NCI-H2107 (cell line): ENCODE measurements at regions not wholly inside any gene's neighbourhood (a gene's known extent, or its start where the extent isn't known, plus 50 kb on each side); places are given as distances from the start of the nearest gene placed in this dataset.
"Not testable (repeated sequence)": the region's sequence is repeated elsewhere in the genome, so short reads cannot be mapped to it uniquely, and the experiment has no call there.

ENCODE experiments used
- DNase-seq: peaks from one replicate; lab custom pipeline; 2025; lab: John Stamatoyannopoulos, UW

- DNase-seq: no peak
Observed at GRCh38 chr5:13346401-13346800, 598.1 kb downstream of the DNAH5 start.

- DNase-seq: no peak
Observed at GRCh38 chr5:13339093-13339492, 605.4 kb downstream of the DNAH5 start.

GRCh38 chr5:13335026-13335425, 609.5 kb downstream of the DNAH5 start:
- not testable (repeated sequence) for DNase-seq

GRCh38 chr5:13331585-13331984, 612.9 kb downstream of the DNAH5 start:
- DNase-seq: no peak

- no peak for DNase-seq
Observed at GRCh38 chr5:13328316-13328715, 616.2 kb downstream of the DNAH5 start.

GRCh38 chr5:13325765-13326164, 618.7 kb downstream of the DNAH5 start:
- DNase-seq: no peak

GRCh38 chr5:13322769-13323168, 621.7 kb downstream of the DNAH5 start:
- DNase-seq: no peak

GRCh38 chr5:13317654-13318053, 626.8 kb downstream of the DNAH5 start:
- DNase-seq: no peak

GRCh38 chr5:13316176-13316575, 628.3 kb downstream of the DNAH5 start:
- no peak for DNase-seq

- no peak for DNase-seq
Observed at GRCh38 chr5:13307480-13307879, 637.0 kb downstream of the DNAH5 start.

GRCh38 chr5:13303445-13303844, 641.0 kb downstream of the DNAH5 start:
- DNase-seq: no peak

GRCh38 chr5:13278811-13279210, 665.7 kb downstream of the DNAH5 start:
- DNase-seq: no peak

- DNase-seq: no peak
Observed at GRCh38 chr5:13278148-13278547, 666.3 kb downstream of the DNAH5 start.

GRCh38 chr5:13276156-13276555, 668.3 kb downstream of the DNAH5 start:
- no peak for DNase-seq

- DNase-seq: no peak
Observed at GRCh38 chr5:13263701-13264100, 680.8 kb downstream of the DNAH5 start.

GRCh38 chr5:13253111-13253510, 691.4 kb downstream of the DNAH5 start:
- DNase-seq: no peak

- no peak for DNase-seq
Observed at GRCh38 chr5:13252699-13253098, 691.8 kb downstream of the DNAH5 start.

- DNase-seq: no peak
Observed at GRCh38 chr5:13251623-13252376, 692.7 kb downstream of the DNAH5 start.

- no peak for DNase-seq
Observed at GRCh38 chr5:13250464-13251291, 693.8 kb downstream of the DNAH5 start.

GRCh38 chr5:13249854-13250253, 694.6 kb downstream of the DNAH5 start:
- DNase-seq: no peak

GRCh38 chr5:13248253-13248652, 696.2 kb downstream of the DNAH5 start:
- no peak for DNase-seq

- DNase-seq: no peak
Observed at GRCh38 chr5:13246053-13246452, 698.4 kb downstream of the DNAH5 start.

- DNase-seq: no peak
Observed at GRCh38 chr5:13244151-13244550, 700.3 kb downstream of the DNAH5 start.
